HepG2 (cell line): ENCODE measurements at regions not wholly inside any gene's neighbourhood (a gene's known extent, or its start where the extent isn't known, plus 50 kb on each side); places are given as distances from the start of the nearest gene placed in this dataset.

ENCODE experiments used
- ATAC-seq: fragments of 200-7000 bp; cut with Tn5 transposase; 3 replicates; pipeline ENCODE4 v1.9.1; 2020; ENCODE audit warnings: mild to moderate bottlenecking, moderate library complexity
- BruUV-seq: library from RNA; stranded (reverse); fragments of 400-500 nt; replicated peaks from 2 replicates; lab custom pipeline; 2021; lab: Mats Ljungman, UMichigan
- CTCF ChIA-PET: fragments of 300-600 bp; formaldehyde crosslinking; extraction: SDS; loops from one replicate; lab custom pipeline; 2021; ENCODE audit warnings: low total read pairs, inconsistent platforms, low intra/inter-chr PET ratio; lab: Yijun Ruan, JAX
- POLR2A ChIA-PET: fragments of 350-600 bp; sonication (Branson Sonifier 250); formaldehyde crosslinking; loops from one replicate; lab custom pipeline; 2020; ENCODE audit warnings: antibody characterized with exemption, inconsistent platforms; lab: Yijun Ruan, JAX
- DNase-seq: peaks from one replicate; pipeline ENCODE4 v3.0.0-alpha.2; 2015; ENCODE audit warnings: low spot score
- FAIRE-seq: peaks from 3 replicates; lab custom pipeline; 2011; peaks lifted over from hg19 to GRCh38; lab: Jason Lieb, UNC
- H2AFZ ChIP-seq: one replicate; pipeline ENCODE4 v1.6.1; 2011; ENCODE audit warnings: low read length, inconsistent platforms
- H3K27ac ChIP-seq: fragments of 300-600 bp; 3 replicates; pipeline ENCODE4 v1.8.0; 2011; ENCODE audit warnings: mixed run types, mild to moderate bottlenecking, mixed read lengths, low read length, inconsistent platforms; ENCODE audit not compliant: insufficient read depth; ENCODE audit errors: extremely low read length
- H3K27me3 ChIP-seq, 2 experiments: fragments of 200-600 bp in 1 of 2; 2 replicates in 1 of 2; 3 replicates in 1 of 2; pipeline versions ENCODE4 v1.6.0 to v1.8.0; 2011; ENCODE audit warnings: low read length in 2 of 2, mild to moderate bottlenecking in 2 of 2, moderate library complexity in 2 of 2, inconsistent platforms in 1 of 2; ENCODE audit not compliant: insufficient read depth in 2 of 2, control insufficient read depth in 1 of 2
- H3K36me3 ChIP-seq, 2 experiments: fragments of 200-600 bp in 1 of 2; replicated peaks in 1 of 2; 2 replicates in 1 of 2; 3 replicates in 1 of 2; pipeline versions ENCODE4 v1.5.1 to v1.8.0; 2011; ENCODE audit warnings: low read length in 2 of 2, inconsistent platforms in 1 of 2; ENCODE audit not compliant: insufficient read depth in 2 of 2, control insufficient read depth in 1 of 2
- H3K4me1 ChIP-seq: 2 replicates; pipeline ENCODE4 v1.5.1; 2012; ENCODE audit warnings: low read length, inconsistent platforms; ENCODE audit not compliant: insufficient read depth
- H3K4me2 ChIP-seq: 2 replicates; pipeline ENCODE4 v1.6.0; 2011; ENCODE audit warnings: low read depth, low read length, inconsistent platforms
- H3K4me3 ChIP-seq, 3 experiments: fragments of 200-600 bp in 1 of 3; sonication (generic), shearing (Covaris generic) in 1 of 3; replicated peaks in 1 of 3; 2 replicates each; pipeline ENCODE4 v1.5.1; 2011 to 2016; ENCODE audit warnings: low read length in 3 of 3, inconsistent platforms in 2 of 3, low read depth in 2 of 3, mild to moderate bottlenecking in 2 of 3, control low read depth in 1 of 3, mixed read lengths in 1 of 3; ENCODE audit not compliant: insufficient read depth in 1 of 3
- H3K79me2 ChIP-seq: one replicate; pipeline ENCODE4 v1.6.1; 2011; ENCODE audit warnings: low read length, inconsistent platforms; ENCODE audit not compliant: insufficient read depth
- H3K9ac ChIP-seq: 2 replicates; pipeline ENCODE4 v1.6.0; 2011; ENCODE audit warnings: mild to moderate bottlenecking, low read depth, low read length, inconsistent platforms; ENCODE audit not compliant: insufficient read depth
- H3K9me3 ChIP-seq: 2 replicates; pipeline ENCODE4 v1.5.1; 2012; ENCODE audit warnings: mild to moderate bottlenecking, low read length
- H4K20me1 ChIP-seq: 2 replicates; pipeline ENCODE4 v1.6.0; 2011; ENCODE audit warnings: inconsistent platforms, mild to moderate bottlenecking, low read length, moderate library complexity; ENCODE audit not compliant: insufficient read depth
- CC2D1A ChIP-seq: sonication (generic); formaldehyde crosslinking; IDR thresholded peaks from 2 replicates; pipeline ENCODE4 v1.8.1; 2023; ENCODE audit warnings: mild to moderate bottlenecking, missing genetic modification reagents
- FOSL2 ChIP-seq: sonication (generic); formaldehyde crosslinking; IDR thresholded peaks from 2 replicates; pipeline ENCODE4 v1.4.0; 2020; ENCODE audit warnings: missing genetic modification reagents
- KAT8 ChIP-seq: IDR thresholded peaks from 2 replicates; pipeline ENCODE4 v1.6.1; 2016; ENCODE audit warnings: missing genetic modification reagents, missing compliant biosample characterization
- NR2F6 ChIP-seq, 2 experiments: IDR thresholded peaks; 2 replicates each; pipeline ENCODE4 v1.6.1; 2016; ENCODE audit warnings: antibody characterized with exemption in 1 of 2, mild to moderate bottlenecking in 1 of 2
- RAD21 ChIP-seq: fragments of 450-650 bp; formaldehyde crosslinking; IDR thresholded peaks from 2 replicates; pipeline ENCODE4 v1.5.0; 2020; ENCODE audit warnings: mild to moderate bottlenecking
- REPIN1 ChIP-seq: sonication (generic); formaldehyde crosslinking; IDR thresholded peaks from 2 replicates; pipeline ENCODE4 v1.8.0; 2022; ENCODE audit warnings: missing genetic modification reagents, low read depth, mild to moderate bottlenecking, borderline replicate concordance
- SMC3 ChIP-seq: IDR thresholded peaks from 2 replicates; pipeline ENCODE4 v1.6.1; 2011; ENCODE audit warnings: low read length, improper control_type of control experiment
- SP1 ChIP-seq, 2 experiments: fragments of 450-650 bp in 1 of 2; sonication (generic) in 1 of 2; formaldehyde crosslinking in 1 of 2; IDR thresholded peaks; 2 replicates each; pipeline versions ENCODE4 v1.4.0 to v1.6.1; 2016 to 2020; ENCODE audit warnings: missing genetic modification reagents in 1 of 2
- STAG1 ChIP-seq: sonication (generic); formaldehyde crosslinking; IDR thresholded peaks from 2 replicates; pipeline ENCODE4 v1.4.0; 2020; ENCODE audit warnings: missing genetic modification reagents
- TEAD3 ChIP-seq: optimal IDR thresholded peaks from 2 replicates; pipeline ENCODE3; 2016; ENCODE audit warnings: borderline replicate concordance
- XRCC5 ChIP-seq: fragments of 200-400 bp; formaldehyde crosslinking; optimal IDR thresholded peaks from 2 replicates; pipeline ENCODE3; 2017; ENCODE audit warnings: mild to moderate bottlenecking, low read length
- ZFP36 ChIP-seq: fragments of 150-350 bp; IDR thresholded peaks from 2 replicates; pipeline ENCODE4 v1.6.1; 2018; ENCODE audit warnings: borderline replicate concordance, low read length, low read depth; ENCODE audit not compliant: partially characterized antibody
- ZFP82 ChIP-seq: sonication (generic); formaldehyde crosslinking; IDR thresholded peaks from 2 replicates; pipeline ENCODE4 v1.5.1; 2020; ENCODE audit warnings: mild to moderate bottlenecking, missing genetic modification reagents, borderline replicate concordance
- ZNF607 ChIP-seq: sonication (generic); formaldehyde crosslinking; IDR thresholded peaks from 2 replicates; pipeline ENCODE4 v1.5.1; 2020; ENCODE audit warnings: missing genetic modification reagents, mild to moderate bottlenecking, borderline replicate concordance
- ZNF891 ChIP-seq: sonication (generic); formaldehyde crosslinking; IDR thresholded peaks from 2 replicates; pipeline ENCODE4 v1.5.0; 2020; ENCODE audit warnings: mild to moderate bottlenecking, missing genetic modification reagents
- WGBS: methylation state at CpG from one replicate; pipeline ENCODE4 v1.1.6; 2017; ENCODE audit warnings: low lambda C conversion rate; 5-methylcytosine and 5-hydroxymethylcytosine counted together
- in situ Hi-C: cut with HindIII; loops from 2 replicates; pipeline ENCODE4 v1.10.0; 2017; ENCODE audit warnings: low pct_unique_long_range_greater_than_20kb; ENCODE audit not compliant: extremely low pct_ligation_motif_present
- intact Hi-C: fragments of 100-400 bp; cut with micrococcal nuclease; formaldehyde crosslinking; loops from one replicate; pipeline ENCODE4 v1.10.0; 2022; ENCODE audit not compliant: unreplicated experiment
- TF ChIP-seq, protein P1 (sequence below): sonication (generic); formaldehyde crosslinking; IDR thresholded peaks from 2 replicates; pipeline ENCODE4 v1.5.0; 2020; ENCODE audit warnings: mild to moderate bottlenecking, missing genetic modification reagents, moderate library complexity
- TF ChIP-seq, protein P2 (sequence below): sonication (generic); formaldehyde crosslinking; IDR thresholded peaks from 2 replicates; pipeline ENCODE4 v1.5.0; 2020; ENCODE audit warnings: missing genetic modification reagents

DNA sequence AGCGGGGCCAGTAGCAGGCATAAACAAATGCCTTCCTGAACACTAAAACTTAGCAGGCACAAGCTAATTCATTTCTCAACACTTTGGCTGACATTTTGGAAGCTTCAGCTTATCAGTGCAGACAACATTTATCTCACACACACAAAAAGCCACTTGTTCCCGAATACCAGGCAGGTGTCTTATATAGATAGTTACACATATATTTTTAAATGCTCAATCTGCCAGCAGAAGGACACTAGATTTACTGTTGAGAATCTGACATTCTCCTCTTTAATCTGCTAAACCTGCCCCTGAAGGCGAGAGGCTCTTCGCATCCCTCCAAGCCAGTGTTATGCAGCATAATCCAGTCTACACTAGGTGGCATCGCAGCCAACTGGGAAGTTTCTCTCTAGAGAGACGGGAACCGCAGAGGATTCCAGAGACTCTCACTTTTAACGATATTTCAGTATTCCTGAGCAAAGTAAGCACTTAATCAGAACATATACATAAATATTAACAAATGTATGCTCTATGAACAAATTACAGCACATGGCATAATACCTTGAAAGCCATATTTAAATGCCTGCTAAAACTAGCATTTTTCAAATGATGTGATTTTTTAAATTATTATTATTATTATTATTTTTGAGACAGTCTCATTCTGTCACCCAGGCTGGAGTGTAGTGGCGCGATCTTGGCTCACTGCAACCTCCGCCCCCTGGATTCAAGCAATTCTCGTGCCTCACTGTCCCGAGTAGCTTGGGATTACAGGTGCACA lies 90.2 kb upstream of the SCG2 start:
- peak; percentile 95 for ATAC-seq
- BruUV-seq: no TSS peak
- DNase-seq: peak; percentile 54
- Histone ChIP-seq H3K79me2 (no peaks in the 10 kb centered on the region), H2AFZ (no peak overlapping the region), H3K4me1 (peaks cover 16% of the 10 kb centered on the region; the same call in 1 of the 2 replicates), H3K4me2 (no peak overlapping the region), H3K9me3 (no peaks in the 10 kb centered on the region), H3K27me3 (peaks cover 0 to 6% of the 10 kb centered on the region in 2 experiments; a peak in 2 of 5 replicates), H3K36me3 (no peaks in the 10 kb centered on the region), H3K4me3 (no peak overlapping the region), H3K9ac (no peak overlapping the region), H4K20me1 (no peaks in the 10 kb centered on the region), H3K27ac (no peak overlapping the region)
- peak; percentile 73 for FAIRE-seq
- in situ Hi-C loops: loop anchor here (10.0 kb wide), 1 partner anchor 102 kb away; no protein-coding TSS in a partner anchor
- ChIA-PET CTCF (interaction anchor here (1.7 to 1.9 kb wide), 2 partner anchors 106 to 169 kb away, joined by 6 to 22 read pairs; no protein-coding TSS in a partner anchor), POLR2A (no interaction called here)
- TF ChIP-seq SP1 (IDR thresholded peaks at IDR 0.05): no peak
- TF ChIP-seq SP1 (CRISPR knock-in tag; IDR thresholded peaks at IDR 0.05): no peak
- peak; percentile 61; the same call in 1 of the 2 replicates for TF ChIP-seq RAD21 (CRISPR knock-in tag)
- no peak for TF ChIP-seq CC2D1A
- TF ChIP-seq ZFP82: no peak
- TF ChIP-seq, protein P1, sequence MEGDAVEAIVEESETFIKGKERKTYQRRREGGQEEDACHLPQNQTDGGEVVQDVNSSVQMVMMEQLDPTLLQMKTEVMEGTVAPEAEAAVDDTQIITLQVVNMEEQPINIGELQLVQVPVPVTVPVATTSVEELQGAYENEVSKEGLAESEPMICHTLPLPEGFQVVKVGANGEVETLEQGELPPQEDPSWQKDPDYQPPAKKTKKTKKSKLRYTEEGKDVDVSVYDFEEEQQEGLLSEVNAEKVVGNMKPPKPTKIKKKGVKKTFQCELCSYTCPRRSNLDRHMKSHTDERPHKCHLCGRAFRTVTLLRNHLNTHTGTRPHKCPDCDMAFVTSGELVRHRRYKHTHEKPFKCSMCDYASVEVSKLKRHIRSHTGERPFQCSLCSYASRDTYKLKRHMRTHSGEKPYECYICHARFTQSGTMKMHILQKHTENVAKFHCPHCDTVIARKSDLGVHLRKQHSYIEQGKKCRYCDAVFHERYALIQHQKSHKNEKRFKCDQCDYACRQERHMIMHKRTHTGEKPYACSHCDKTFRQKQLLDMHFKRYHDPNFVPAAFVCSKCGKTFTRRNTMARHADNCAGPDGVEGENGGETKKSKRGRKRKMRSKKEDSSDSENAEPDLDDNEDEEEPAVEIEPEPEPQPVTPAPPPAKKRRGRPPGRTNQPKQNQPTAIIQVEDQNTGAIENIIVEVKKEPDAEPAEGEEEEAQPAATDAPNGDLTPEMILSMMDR (CRISPR knock-in tag): peak; percentile 85
- no peak for TF ChIP-seq REPIN1 (CRISPR knock-in tag)
- peak; percentile 10 for TF ChIP-seq ZFP36
- TF ChIP-seq ZNF607 (CRISPR knock-in tag): no peak
- peak; percentile 27; the same call in 1 of the 2 replicates for TF ChIP-seq KAT8 (CRISPR knock-in tag)
- TF ChIP-seq NR2F6 (IDR thresholded peaks at IDR 0.05): no peak
- TF ChIP-seq NR2F6 (CRISPR knock-in tag; IDR thresholded peaks at IDR 0.05): no peak
- TF ChIP-seq STAG1 (CRISPR knock-in tag): peak; percentile 81
- TF ChIP-seq, protein P2, sequence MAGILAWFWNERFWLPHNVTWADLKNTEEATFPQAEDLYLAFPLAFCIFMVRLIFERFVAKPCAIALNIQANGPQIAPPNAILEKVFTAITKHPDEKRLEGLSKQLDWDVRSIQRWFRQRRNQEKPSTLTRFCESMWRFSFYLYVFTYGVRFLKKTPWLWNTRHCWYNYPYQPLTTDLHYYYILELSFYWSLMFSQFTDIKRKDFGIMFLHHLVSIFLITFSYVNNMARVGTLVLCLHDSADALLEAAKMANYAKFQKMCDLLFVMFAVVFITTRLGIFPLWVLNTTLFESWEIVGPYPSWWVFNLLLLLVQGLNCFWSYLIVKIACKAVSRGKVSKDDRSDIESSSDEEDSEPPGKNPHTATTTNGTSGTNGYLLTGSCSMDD (CRISPR knock-in tag): no peak
- TF ChIP-seq TEAD3 (CRISPR knock-in tag): peak; percentile 43
- 0 out of 2 replicates have a peak, but pooled peaks have one; percentile 25 for TF ChIP-seq FOSL2 (CRISPR knock-in tag)
- TF ChIP-seq ZNF891 (CRISPR knock-in tag): no peak
- peak; percentile 86 for TF ChIP-seq SMC3
- peak; percentile 31 for TF ChIP-seq XRCC5
- 15% methylated on average over 13 of the region's 13 CpGs for WGBS
- intact Hi-C loops: loop anchor here (1.0 to 2.0 kb wide), 3 partner anchors 66 to 169 kb away; no protein-coding TSS in a partner anchor
